HUES64 (cell line): ENCODE measurements at regions not wholly inside any gene's neighbourhood (a gene's known extent, or its start where the extent isn't known, plus 50 kb on each side); places are given as distances from the start of the nearest gene placed in this dataset.
A peak's percentile ranks its signal among the peaks of the same experiment; 100 is the strongest.

ENCODE experiments used
- H3K27ac ChIP-seq: 2 replicates; pipeline ENCODE4 v1.7.0; 2013; ENCODE audit warnings: low read depth, low read length, inconsistent platforms
- H3K27me3 ChIP-seq: 2 replicates; pipeline ENCODE4 v1.6.1; 2013; ENCODE audit warnings: mild to moderate bottlenecking, low read length; ENCODE audit not compliant: insufficient read depth
- H3K36me3 ChIP-seq: 2 replicates; pipeline ENCODE4 v1.6.1; 2013; ENCODE audit warnings: mild to moderate bottlenecking, low read length; ENCODE audit not compliant: insufficient read depth
- H3K4me1 ChIP-seq: 2 replicates; pipeline ENCODE4 v1.6.1; 2013; ENCODE audit warnings: mild to moderate bottlenecking, low read length, moderate library complexity; ENCODE audit not compliant: insufficient read depth
- H3K4me3 ChIP-seq: 2 replicates; pipeline ENCODE4 v1.5.1; 2013; ENCODE audit warnings: mild to moderate bottlenecking, low read length, moderate library complexity
- H3K9ac ChIP-seq: 2 replicates; pipeline ENCODE4 v1.6.1; 2013; ENCODE audit warnings: mild to moderate bottlenecking, low read depth, low read length
- H3K9me3 ChIP-seq: 2 replicates; pipeline ENCODE4 v1.6.1; 2013; ENCODE audit warnings: low read depth, low read length; ENCODE audit not compliant: insufficient read depth
- WGBS: fragments of 150-250, 120-280 bp; methylation state at CpG from one replicate; pipeline ENCODE4 v1.1.7; 2013; ENCODE audit warnings: missing lambda C conversion rate; 5-methylcytosine and 5-hydroxymethylcytosine counted together

DNA sequence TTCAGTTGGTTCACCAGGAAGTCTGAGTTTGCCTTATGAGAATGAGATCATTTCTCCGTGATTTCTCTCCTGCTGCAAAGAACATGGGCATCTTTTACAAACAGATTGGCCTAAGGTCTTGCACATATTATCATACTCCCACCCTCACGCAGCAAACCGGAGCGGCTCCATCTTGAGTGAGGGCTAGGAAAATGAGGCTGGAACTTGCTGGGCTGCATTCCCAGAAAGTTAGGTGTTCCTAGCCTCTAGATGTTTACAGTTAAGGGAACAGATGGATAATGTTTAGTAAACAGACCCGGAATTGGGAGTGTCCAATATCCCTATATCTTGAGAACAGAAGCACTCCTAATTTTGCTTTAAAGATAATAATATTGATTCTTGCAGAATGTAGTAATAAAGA is 247.9 kb upstream of the VCX3A start:
- Histone ChIP-seq H3K9me3 (no peaks in the 10 kb centered on the region), H3K4me3 (no peak overlapping the region), H3K36me3 (no peaks in the 10 kb centered on the region), H3K27me3 (no peaks in the 10 kb centered on the region), H3K4me1 (peaks cover 6% of the 10 kb centered on the region), H3K27ac (no peak overlapping the region), H3K9ac (no peak overlapping the region)
- WGBS: 90% methylated on average over 3 of the region's 5 CpGs

DNA sequence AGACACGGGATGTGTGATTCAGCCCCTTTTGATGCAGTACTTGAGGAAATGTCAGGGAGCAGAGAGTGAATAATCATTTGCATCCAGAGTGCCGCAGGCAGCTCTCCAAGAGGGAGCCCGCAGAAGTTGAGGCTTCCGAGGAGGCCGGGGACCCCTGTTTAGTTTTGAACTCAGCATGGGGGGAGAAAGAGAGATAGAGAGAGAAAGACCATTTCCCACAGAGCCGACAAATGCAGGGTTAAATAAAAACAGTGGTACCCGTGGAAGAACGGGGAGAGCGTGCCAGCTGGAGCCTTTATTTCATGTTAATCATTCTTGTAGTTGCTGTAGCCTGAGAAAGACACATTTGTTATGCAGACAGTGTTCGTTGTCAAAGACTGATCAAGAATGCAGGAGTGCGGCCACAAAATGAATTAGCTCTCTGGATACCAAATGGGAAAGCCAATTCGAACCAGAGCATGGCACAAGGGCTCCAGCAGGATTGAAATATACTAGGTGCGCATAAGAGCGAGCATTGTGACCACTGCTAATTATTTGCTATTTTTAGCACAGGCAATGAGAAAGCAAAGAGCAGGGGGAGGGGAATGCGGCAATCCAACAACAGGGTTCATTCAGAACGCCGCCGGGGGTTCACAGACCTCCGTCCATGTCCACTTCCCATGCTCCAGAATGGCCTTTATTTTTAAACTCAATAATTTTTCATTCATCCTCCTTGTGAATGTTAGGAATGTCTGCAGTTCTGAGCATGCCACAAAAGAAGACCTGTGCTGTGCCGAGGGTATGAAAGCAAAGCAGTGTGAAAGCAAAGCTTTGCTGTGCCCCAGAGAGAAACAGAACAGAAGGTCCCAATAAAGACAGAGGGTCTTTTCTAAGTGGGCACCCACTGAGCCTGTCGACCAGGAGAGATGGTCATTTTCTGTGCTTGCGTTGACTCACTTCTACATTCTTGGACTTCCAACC is 243.9 kb upstream of the VCX3A start:
- WGBS: 10% methylated on average over 18 of the region's 22 CpGs
- no peaks in the 10 kb centered on the region for H3K36me3 ChIP-seq
- peaks cover 13% of the 10 kb centered on the region for H3K4me1 ChIP-seq
- H3K4me3 ChIP-seq: peak overlapping the region; percentile 11; the same call in 1 of the 2 replicates
- no peaks in the 10 kb centered on the region for H3K27me3 ChIP-seq
- H3K9ac ChIP-seq: peak overlapping the region; percentile 26; the same call in 1 of the 2 replicates
- peak overlapping the region; percentile 82; the same call in 1 of the 2 replicates for H3K27ac ChIP-seq
- no peaks in the 10 kb centered on the region for H3K9me3 ChIP-seq

DNA sequence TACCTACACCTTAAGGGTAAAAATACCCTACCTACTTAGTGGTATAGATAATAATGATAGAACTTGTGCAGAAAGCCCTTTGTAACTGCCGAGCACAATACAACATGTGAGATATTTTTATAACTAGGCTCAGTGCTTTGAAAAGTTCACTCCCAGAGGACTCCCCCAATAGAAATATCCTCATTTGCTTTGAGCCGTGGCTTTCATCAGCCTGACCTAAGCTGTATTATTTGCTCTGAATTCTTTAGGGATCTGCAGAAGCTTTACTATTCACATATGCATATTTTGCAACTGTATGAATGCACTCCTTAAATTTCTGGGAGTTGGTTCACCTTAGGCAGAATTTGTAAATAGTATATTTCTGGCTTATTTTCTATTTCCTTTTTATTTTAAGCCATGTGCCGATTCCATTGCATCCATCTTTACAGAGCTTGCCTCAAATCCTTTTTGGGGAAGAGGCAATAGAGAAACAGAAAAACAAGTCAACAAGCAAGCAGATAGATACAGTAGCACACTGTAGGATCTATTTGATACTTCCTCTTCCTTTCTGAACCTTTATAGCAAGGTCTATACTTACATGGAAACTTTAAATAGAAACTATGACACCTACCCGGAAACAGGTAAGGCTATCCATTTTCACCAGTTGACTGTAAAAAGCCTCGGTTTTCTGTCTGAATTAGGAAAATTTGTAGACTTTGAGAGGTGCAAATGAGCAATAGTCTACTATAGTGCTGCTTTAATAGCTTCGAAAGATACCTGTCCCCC is 242.5 kb upstream of the VCX3A start:
- H3K4me1 ChIP-seq: peaks cover 13% of the 10 kb centered on the region
- no peaks in the 10 kb centered on the region for H3K36me3 ChIP-seq
- 82% methylated on average over 4 of the region's 6 CpGs for WGBS
- peak overlapping the region; percentile 82; the same call in 1 of the 2 replicates for H3K27ac ChIP-seq
- H3K9ac ChIP-seq: no peak overlapping the region
- no peaks in the 10 kb centered on the region for H3K9me3 ChIP-seq
- H3K27me3 ChIP-seq: no peaks in the 10 kb centered on the region
- no peak overlapping the region for H3K4me3 ChIP-seq

DNA sequence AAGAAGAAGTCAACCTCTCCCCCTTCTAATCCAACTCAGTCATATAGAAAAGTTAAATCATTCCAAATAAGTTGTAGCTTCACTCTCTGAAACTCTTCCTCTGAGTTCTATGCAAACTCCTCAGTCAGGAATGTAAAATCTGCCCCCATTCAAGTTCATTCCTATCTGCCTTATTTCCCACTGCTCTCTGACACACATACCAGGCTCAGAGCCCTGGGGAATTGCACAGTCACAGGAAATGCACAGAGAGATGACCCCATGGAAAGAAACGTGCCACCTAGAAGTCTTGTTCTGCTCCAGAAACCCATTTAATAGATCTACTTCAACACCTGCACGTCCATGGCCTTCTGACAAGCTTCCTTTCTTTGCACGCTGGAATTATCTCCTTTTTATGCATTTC is 236.0 kb upstream of the VCX3A start:
- no peak overlapping the region for H3K9ac ChIP-seq
- no peaks in the 10 kb centered on the region for H3K27me3 ChIP-seq
- H3K9me3 ChIP-seq: no peaks in the 10 kb centered on the region
- H3K27ac ChIP-seq: no peak overlapping the region
- no peak overlapping the region for H3K4me3 ChIP-seq
- H3K4me1 ChIP-seq: no peaks in the 10 kb centered on the region
- H3K36me3 ChIP-seq: no peaks in the 10 kb centered on the region
- 91% methylated on average over 3 of the region's 3 CpGs for WGBS

- no peak overlapping the region for H3K27ac ChIP-seq
- WGBS: 92% methylated on average over 7 of the region's 7 CpGs
- H3K27me3 ChIP-seq: no peaks in the 10 kb centered on the region
- H3K9ac ChIP-seq: no peak overlapping the region
- H3K9me3 ChIP-seq: no peaks in the 10 kb centered on the region
- no peaks in the 10 kb centered on the region for H3K4me1 ChIP-seq
- no peaks in the 10 kb centered on the region for H3K36me3 ChIP-seq
- no peak overlapping the region for H3K4me3 ChIP-seq
These were observed 234.0 kb upstream of the VCX3A start for GRCh38 chrX:6768881-6769280.

GRCh38 chrX:6761251-6761650 is 226.3 kb upstream of the VCX3A start:
- Histone ChIP-seq H3K9ac (no peak overlapping the region), H3K9me3 (no peaks in the 10 kb centered on the region), H3K4me1 (no peaks in the 10 kb centered on the region), H3K4me3 (no peak overlapping the region), H3K27ac (no peak overlapping the region), H3K36me3 (no peaks in the 10 kb centered on the region), H3K27me3 (no peaks in the 10 kb centered on the region)
- 98% methylated on average over 1 of the region's 1 CpG for WGBS

- Histone ChIP-seq H3K36me3 (no peaks in the 10 kb centered on the region), H3K27me3 (no peaks in the 10 kb centered on the region), H3K4me3 (no peak overlapping the region), H3K27ac (no peak overlapping the region), H3K9me3 (no peaks in the 10 kb centered on the region), H3K4me1 (no peaks in the 10 kb centered on the region), H3K9ac (no peak overlapping the region)
- WGBS: 84% methylated on average over 6 of the region's 7 CpGs
These were observed 224.9 kb upstream of the VCX3A start for GRCh38 chrX:6759655-6760375.

- Histone ChIP-seq H3K4me1 (no peaks in the 10 kb centered on the region), H3K27ac (no peak overlapping the region), H3K36me3 (no peaks in the 10 kb centered on the region), H3K27me3 (no peaks in the 10 kb centered on the region), H3K9me3 (no peaks in the 10 kb centered on the region), H3K9ac (no peak overlapping the region), H3K4me3 (no peak overlapping the region)
- 92% methylated on average over 6 of the region's 6 CpGs for WGBS
These were observed 223.3 kb upstream of the VCX3A start for GRCh38 chrX:6758234-6758633.

- Histone ChIP-seq H3K4me1 (no peaks in the 10 kb centered on the region), H3K4me3 (no peak overlapping the region), H3K9me3 (no peaks in the 10 kb centered on the region), H3K36me3 (no peaks in the 10 kb centered on the region), H3K27me3 (no peaks in the 10 kb centered on the region), H3K9ac (no peak overlapping the region), H3K27ac (no peak overlapping the region)
- WGBS: 91% methylated on average over 6 of the region's 6 CpGs
These were observed 222.7 kb upstream of the VCX3A start for GRCh38 chrX:6757631-6758030.

DNA sequence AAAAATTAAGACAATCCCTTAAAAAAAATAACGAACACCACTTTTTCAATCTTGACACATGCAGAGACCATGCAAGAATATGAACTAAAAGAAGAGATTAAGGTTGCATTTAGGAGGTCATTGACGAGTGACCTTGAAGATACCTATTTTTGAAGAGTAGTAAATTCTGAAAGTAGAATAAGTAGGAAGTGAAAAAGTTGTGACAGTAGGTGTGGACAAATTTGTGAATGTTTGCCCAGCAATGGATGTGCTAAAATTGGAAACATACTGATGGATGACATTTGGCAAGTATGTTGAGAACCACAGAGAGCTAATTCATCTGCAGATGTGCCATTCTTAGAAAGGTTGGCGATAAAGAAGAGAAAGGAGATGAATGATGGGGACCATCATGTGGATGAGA is 213.7 kb upstream of the VCX3A start:
- Histone ChIP-seq H3K9ac (no peak overlapping the region), H3K36me3 (no peaks in the 10 kb centered on the region), H3K4me3 (no peak overlapping the region), H3K27ac (no peak overlapping the region), H3K4me1 (no peaks in the 10 kb centered on the region), H3K27me3 (no peaks in the 10 kb centered on the region), H3K9me3 (no peaks in the 10 kb centered on the region)
- 59% methylated on average over 3 of the region's 3 CpGs for WGBS
